ENCODE measurements at regions not wholly inside any gene's neighbourhood (a gene's known extent, or its start where the extent isn't known, plus 50 kb on each side); places are given as distances from the start of the nearest gene placed in this dataset.

DNA sequence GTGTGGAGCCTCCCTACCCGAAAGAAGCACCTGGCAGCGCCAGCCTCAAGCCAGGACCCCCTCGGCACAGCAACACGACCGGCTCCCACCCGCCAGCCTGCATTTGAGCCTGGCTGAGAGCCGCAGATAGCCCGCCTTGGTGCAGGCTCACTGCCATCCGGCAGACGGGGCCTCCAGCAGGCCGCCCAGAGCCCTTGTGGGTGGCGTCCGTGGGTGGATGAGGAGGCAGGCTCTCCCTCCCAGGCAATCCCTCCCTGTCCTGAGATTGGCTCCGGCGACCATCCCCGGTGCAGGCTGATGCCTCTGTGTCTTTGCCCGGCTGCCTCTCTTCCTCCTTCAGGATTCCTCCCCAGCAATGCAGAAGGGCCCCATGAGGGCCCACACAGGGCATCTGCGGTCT is 1527.9 kb downstream of the BRD1 start:
- H2AFZ ChIP-seq (replicated peaks; ENCODE audit: low read length, poor library complexity), result no peak overlapping the region
- no peak overlapping the region for H3K56ac ChIP-seq (ENCODE audit: extremely low read depth, insufficient read depth, low read length)
- no peak overlapping the region for H3K4ac ChIP-seq (ENCODE audit: low read depth, low read length)
- H3K27ac ChIP-seq (ENCODE audit: insufficient read depth, low read length), result no peak overlapping the region
- H2BK5ac ChIP-seq (ENCODE audit: low read depth, low read length, poor library complexity, severe bottlenecking), result no peak overlapping the region
- dilution Hi-C loops (cut with HindIII; ENCODE audit: low sequenced_read_pairs, unreplicated experiment) (no loop called here), in situ Hi-C loops (cut with MboI; ENCODE audit: low sequenced_read_pairs) (no loop called here), intact Hi-C loops (cut with micrococcal nuclease) (no loop called here)
- no peak overlapping the region for H3K4me3 ChIP-seq (ENCODE audit: insufficient read depth, low read depth, low read length)
- H3K14ac ChIP-seq (replicated peaks; ENCODE audit: low read depth, low read length), result no peak overlapping the region
- no peak overlapping the region for H2BK120ac ChIP-seq (ENCODE audit: low read depth, low read length)
- H3K9me1 ChIP-seq (ENCODE audit: insufficient read depth, low read length), result no peaks in the 10 kb centered on the region
- no peak overlapping the region for H3K18ac ChIP-seq (ENCODE audit: low read depth, low read length)
- no peaks in the 10 kb centered on the region for H3K27me3 ChIP-seq (ENCODE audit: control insufficient read depth, insufficient read depth, low read length)
- H3K79me1 ChIP-seq (ENCODE audit: low read depth in 1 of 2, low read length in 2 of 2), result no peaks in the 10 kb centered on the region
- ATAC-seq (ENCODE audit: low read depth) (no peak), DNase-seq (no peak)
- 93% methylated on average over 3 of the region's 18 CpGs; no CpG with 5 or more reads in 1 of the 2 experiments for WGBS, 2 experiments (ENCODE audit: extremely low coverage in 2 of 2, insufficient read length in 1 of 2)
- H3K23ac ChIP-seq (ENCODE audit: low read depth, low read length), result no peak overlapping the region
- POLR2A ChIA-PET (ENCODE audit: unreplicated experiment), result no interaction called here
- TF ChIP-seq MXI1 (IDR thresholded peaks at IDR 0.05; ENCODE audit: borderline replicate concordance, low read depth, low read length), result no peak
- no peak for TF ChIP-seq MAZ (IDR thresholded peaks at IDR 0.05; ENCODE audit: borderline replicate concordance, low read depth, low read length)
- H4K91ac ChIP-seq (ENCODE audit: insufficient read depth, low read depth, low read length), result no peak overlapping the region
- H2AK9ac ChIP-seq (replicated peaks; ENCODE audit: low read depth, low read length, poor library complexity), result peak overlapping the region; percentile 55
- CTCF ChIA-PET, result no interaction called here
- H3K9me3 ChIP-seq (ENCODE audit: control insufficient read depth, insufficient read depth, low read length), result peaks cover 41% of the 10 kb centered on the region
- H2AK5ac ChIP-seq (ENCODE audit: low read depth, low read length), result no peak overlapping the region
- BruUV-seq (replicated peaks), result no TSS peak
- no peaks in the 10 kb centered on the region for H3K36me3 ChIP-seq (ENCODE audit: control insufficient read depth, insufficient read depth, low read length)
- no peak overlapping the region for H3K4me2 ChIP-seq (ENCODE audit: low read depth, low read length)
- H2BK20ac ChIP-seq (ENCODE audit: low read depth, low read length), result no peak overlapping the region
- no peak overlapping the region for H3K9ac ChIP-seq (ENCODE audit: low read depth, low read length)
- no peaks in the 10 kb centered on the region for H4K20me1 ChIP-seq (ENCODE audit: insufficient read depth, low read length)
- H3K4me1 ChIP-seq (ENCODE audit: control insufficient read depth, insufficient read depth, low read length), result no peaks in the 10 kb centered on the region
- H2BK15ac ChIP-seq (ENCODE audit: low read depth, low read length), result no peak overlapping the region
- H4K5ac ChIP-seq (ENCODE audit: low read depth, low read length), result no peak overlapping the region
- H4K8ac ChIP-seq (ENCODE audit: low read depth in 2 of 2, low read length in 2 of 2), result no peak overlapping the region

Data from IMR-90 (cell line).